ENCODE measurements at regions not wholly inside any gene's neighbourhood (a gene's known extent, or its start where the extent isn't known, plus 50 kb on each side); places are given as distances from the start of the nearest gene placed in this dataset.

DNA sequence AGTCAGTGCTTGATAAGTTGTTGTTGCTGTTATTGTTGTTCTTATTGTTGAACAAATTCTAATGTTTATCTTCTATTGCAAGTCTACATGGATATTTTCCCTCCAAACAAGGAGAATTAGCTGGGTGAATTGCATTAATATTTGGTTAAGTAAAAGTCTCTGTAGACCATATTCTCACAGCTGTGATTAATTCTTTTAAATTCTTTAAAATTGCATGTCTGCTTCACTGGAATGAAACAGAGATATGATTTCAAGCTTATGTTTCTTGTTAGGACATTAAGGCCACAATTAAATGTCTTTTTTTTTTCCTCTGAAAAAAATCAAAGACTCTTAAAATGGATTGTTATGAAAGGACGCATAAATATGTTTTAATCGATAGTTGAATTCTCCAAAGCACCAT is 153.4 kb downstream of the EBLN2 start:
- TF ChIP-seq EP300 (IDR thresholded peaks at IDR 0.05) (no peak), CTCF (IDR thresholded peaks at IDR 0.05) (no peak), POLR2A (IDR thresholded peaks at IDR 0.05) (no peak)
- intact Hi-C loops (cut with DNase I), result no loop called here
- H3K27me3 ChIP-seq, result no peaks in the 10 kb centered on the region
- no peak overlapping the region for H3K27ac ChIP-seq
- no peak overlapping the region for H3K4me3 ChIP-seq
- no peak for DNase-seq
- WGBS, 3 donors, result 35 to 42% (median 38%) methylated on average over 2 of the region's 2 CpGs
- H3K36me3 ChIP-seq, result no peaks in the 10 kb centered on the region
- H3K4me1 ChIP-seq (ENCODE audit: insufficient read depth), result no peaks in the 10 kb centered on the region
- H3K9me3 ChIP-seq, result no peaks in the 10 kb centered on the region

DNA sequence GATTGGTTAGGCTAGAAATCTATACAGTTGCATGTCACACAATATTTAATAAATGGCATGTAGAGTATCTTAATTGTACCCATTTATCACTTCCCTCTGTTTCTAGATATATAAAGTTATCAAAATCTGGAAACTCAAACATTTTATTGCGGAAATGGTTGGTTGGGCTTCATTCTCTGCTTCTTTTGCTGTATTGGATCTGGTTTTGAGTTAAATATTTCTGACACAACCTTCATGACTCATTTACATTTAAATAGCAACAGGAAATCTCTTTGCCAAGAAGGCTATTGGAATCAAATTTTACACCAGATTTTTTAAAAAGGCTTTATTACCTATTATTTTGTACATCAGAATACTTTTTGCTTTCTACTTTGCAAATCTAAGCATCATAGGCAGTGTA is 153.8 kb downstream of the EBLN2 start:
- 18 to 35% (median 32%) methylated on average over 1 of the region's 1 CpG for WGBS, 3 donors

GRCh38 chr3:73215901-73216300 is 154.4 kb downstream of the EBLN2 start:
- Histone ChIP-seq H3K27ac (no peak overlapping the region), H3K4me1 (ENCODE audit: insufficient read depth) (no peaks in the 10 kb centered on the region), H3K27me3 (no peaks in the 10 kb centered on the region), H3K4me3 (no peak overlapping the region), H3K9me3 (no peaks in the 10 kb centered on the region), H3K36me3 (no peaks in the 10 kb centered on the region)
- intact Hi-C loops (cut with DNase I), result no loop called here
- WGBS, 3 donors, result 62 to 69% (median 68%) methylated on average over 4 of the region's 4 CpGs
- TF ChIP-seq POLR2A (IDR thresholded peaks at IDR 0.05) (no peak), CTCF (IDR thresholded peaks at IDR 0.05) (no peak), EP300 (IDR thresholded peaks at IDR 0.05) (no peak)
- DNase-seq, result no peak

More for the DNA sequence above, 153.8 kb downstream of the EBLN2 start:
- intact Hi-C loops (cut with DNase I), result no loop called here
- Histone ChIP-seq H3K36me3 (no peaks in the 10 kb centered on the region), H3K27me3 (no peaks in the 10 kb centered on the region), H3K27ac (no peak overlapping the region), H3K9me3 (no peaks in the 10 kb centered on the region), H3K4me3 (no peak overlapping the region), H3K4me1 (ENCODE audit: insufficient read depth) (no peaks in the 10 kb centered on the region)
- no peak for DNase-seq
- no peak for TF ChIP-seq EP300 (IDR thresholded peaks at IDR 0.05)
- TF ChIP-seq POLR2A (IDR thresholded peaks at IDR 0.05), result no peak

GRCh38 chr3:73216310-73216709 is 154.9 kb downstream of the EBLN2 start:
- H3K9me3 ChIP-seq, result no peaks in the 10 kb centered on the region
- H3K27me3 ChIP-seq, result no peaks in the 10 kb centered on the region
- TF ChIP-seq CTCF (IDR thresholded peaks at IDR 0.05) (no peak), POLR2A (IDR thresholded peaks at IDR 0.05) (no peak), EP300 (IDR thresholded peaks at IDR 0.05) (no peak)
- H3K4me1 ChIP-seq (ENCODE audit: insufficient read depth), result no peaks in the 10 kb centered on the region
- no peak overlapping the region for H3K4me3 ChIP-seq
- H3K27ac ChIP-seq, result no peak overlapping the region
- WGBS, 3 donors, result 68 to 100% (median 75%) methylated on average over 1 of the region's 1 CpG
- no peak for DNase-seq
- H3K36me3 ChIP-seq, result no peaks in the 10 kb centered on the region
- intact Hi-C loops (cut with DNase I), result no loop called here

GRCh38 chr3:73222126-73222525 is 160.7 kb downstream of the EBLN2 start:
- Histone ChIP-seq H3K27ac (no peak overlapping the region), H3K27me3 (no peaks in the 10 kb centered on the region), H3K36me3 (no peaks in the 10 kb centered on the region), H3K4me3 (no peak overlapping the region), H3K4me1 (ENCODE audit: insufficient read depth) (no peaks in the 10 kb centered on the region), H3K9me3 (no peaks in the 10 kb centered on the region)
- no peak for DNase-seq
- WGBS, 3 donors, result 52 to 63% (median 55%) methylated on average over 4 of the region's 4 CpGs
- intact Hi-C loops (cut with DNase I), result no loop called here
- TF ChIP-seq CTCF (IDR thresholded peaks at IDR 0.05), result no peak
- no peak for TF ChIP-seq POLR2A (IDR thresholded peaks at IDR 0.05)
- TF ChIP-seq EP300 (IDR thresholded peaks at IDR 0.05), result no peak

Data from ovary (tissue), 7 donors.